ENCODE measurements at regions not wholly inside any gene's neighbourhood (a gene's known extent, or its start where the extent isn't known, plus 50 kb on each side); places are given as distances from the start of the nearest gene placed in this dataset.

DNA sequence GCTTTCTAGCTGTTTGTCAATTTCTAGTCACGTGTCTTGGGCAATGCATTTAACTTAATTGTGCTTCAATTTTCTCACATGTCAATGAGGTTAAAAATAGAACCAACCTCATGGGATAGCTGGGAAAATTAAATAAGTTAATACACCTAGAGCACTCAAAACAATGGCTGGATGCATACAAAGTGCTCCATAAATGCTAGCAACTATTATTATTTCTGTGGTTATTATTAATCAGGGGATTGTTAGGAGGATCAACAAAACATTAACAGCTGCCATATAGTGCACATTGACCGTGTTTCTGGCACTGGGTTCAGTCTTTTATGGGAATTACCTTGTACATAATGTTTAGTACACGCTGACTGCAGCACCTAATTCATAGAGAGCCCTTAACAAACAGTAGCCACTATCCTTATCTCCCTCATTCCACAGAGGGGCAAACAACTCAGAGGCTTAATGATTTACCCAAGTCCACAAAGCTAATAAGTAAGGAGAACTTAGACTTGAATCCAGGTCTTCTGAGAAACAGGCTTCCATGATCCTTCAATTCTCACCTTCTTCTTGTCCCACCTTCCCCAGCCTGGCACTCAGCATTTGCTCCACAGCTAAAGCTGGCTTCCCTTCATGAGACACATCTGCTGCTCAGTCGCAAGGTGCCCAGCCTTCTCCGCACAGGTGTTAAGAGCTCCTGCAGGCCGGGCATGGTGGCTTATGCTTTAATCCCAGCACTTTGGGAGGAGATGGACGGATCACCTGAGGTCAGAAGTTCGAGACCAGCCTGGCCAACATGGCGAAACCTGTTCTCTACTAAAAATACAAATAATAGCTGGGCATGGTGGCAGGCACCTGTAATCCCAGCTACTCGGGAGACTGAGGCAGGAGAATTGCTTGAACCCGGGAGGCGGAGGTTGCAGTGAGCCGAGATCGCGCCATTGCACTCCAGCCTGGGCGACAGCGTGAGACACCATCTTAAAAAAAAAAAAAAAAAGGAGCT lies 137.4 kb upstream of the ABCA1 start:
- DNase-seq, result no peak

DNA sequence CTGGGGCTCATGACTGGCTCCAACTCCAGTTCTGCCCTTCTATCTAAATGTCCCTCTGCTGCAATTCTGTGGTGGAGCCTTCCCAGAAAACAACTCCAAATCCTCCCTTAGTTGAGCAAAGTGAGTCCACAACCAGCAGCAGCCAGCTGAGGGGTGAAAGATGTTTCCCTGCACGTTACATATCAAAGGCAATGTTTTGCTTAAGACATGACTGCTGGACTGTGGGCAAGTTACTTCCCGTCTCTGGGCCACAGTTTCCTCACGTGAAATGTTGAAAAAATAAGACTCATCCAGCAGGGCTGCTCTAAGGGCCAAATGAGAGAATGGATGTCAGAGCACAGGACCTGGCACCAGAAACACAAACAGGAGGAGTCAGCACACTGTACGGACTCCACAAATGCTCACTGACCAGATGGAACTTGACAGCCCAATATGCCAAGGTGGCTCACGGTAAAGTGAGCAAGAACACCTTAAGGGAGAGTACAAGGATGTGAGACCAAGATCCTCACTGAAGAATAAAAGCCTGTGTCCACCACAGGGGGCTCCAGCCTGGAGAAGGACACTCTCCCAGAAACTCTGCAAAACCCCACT lies 138.4 kb upstream of the ABCA1 start:
- no peak for DNase-seq

GRCh38 chr9:105067895-105068580 lies 140.1 kb upstream of the ABCA1 start:
- no peak for DNase-seq

GRCh38 chr9:105069285-105069684 lies 141.3 kb upstream of the ABCA1 start:
- no peak for DNase-seq

DNA sequence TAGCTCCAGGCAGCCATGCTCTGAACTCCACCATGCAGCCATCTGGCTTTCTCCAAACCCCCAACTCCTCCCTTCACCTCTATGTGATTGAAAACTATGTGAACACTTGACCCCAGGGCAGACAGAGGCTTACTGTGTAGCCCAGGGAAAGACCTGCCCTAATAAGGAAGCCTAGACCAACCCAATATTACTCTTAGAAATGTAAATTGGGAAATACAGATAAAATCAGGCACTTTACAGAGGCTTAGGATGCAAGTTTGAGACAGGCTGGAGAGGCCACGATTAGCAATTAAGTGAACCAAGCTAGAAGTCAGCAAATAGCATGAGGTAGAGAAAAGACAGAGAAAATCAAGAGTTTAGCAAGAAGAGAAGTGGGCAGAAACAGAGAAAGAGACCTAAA lies 141.7 kb upstream of the ABCA1 start:
- no peak for DNase-seq

- DNase-seq, result no peak
Observed at GRCh38 chr9:105070176-105070575, 142.2 kb upstream of the ABCA1 start.

GRCh38 chr9:105072476-105072875 lies 144.5 kb upstream of the ABCA1 start:
- DNase-seq, result no peak

DNA sequence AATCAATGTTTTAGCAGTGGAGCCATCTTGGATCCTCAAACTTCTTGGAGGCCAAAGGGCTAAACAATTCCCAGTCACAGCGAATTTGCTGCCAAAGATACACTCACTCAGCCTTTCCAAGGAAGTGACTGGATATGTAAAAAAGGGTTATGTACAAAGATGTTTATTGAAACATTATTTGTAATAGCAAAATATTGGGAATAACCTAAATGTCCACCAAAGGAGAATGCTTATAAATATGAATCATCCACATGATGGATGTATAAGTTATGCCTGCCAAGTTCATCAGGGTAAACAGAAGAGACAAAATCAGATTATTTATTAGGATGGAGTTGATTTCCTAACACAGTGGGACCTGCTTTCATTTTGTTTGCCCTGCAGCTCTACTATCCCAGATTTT lies 145.2 kb upstream of the ABCA1 start:
- DNase-seq, result no peak

DNA sequence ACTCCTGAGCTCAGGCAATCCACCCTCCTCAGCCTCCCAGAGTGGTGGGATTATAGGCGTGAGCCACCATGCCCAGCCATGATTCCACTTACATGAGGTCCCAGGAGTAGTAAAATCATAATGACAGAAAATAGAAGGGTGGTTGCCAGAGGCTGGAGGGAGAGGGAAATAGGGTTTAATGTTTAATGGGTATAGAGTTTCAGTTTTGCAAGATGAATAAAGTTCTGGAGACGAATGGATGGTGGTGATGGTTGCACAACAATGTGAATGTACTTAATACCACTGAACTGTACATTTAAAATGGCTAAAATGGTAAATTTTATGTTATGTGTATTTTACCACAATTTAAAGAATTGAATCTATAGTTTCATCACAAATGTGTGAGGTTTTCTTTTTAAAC lies 146.5 kb upstream of the ABCA1 start:
- DNase-seq, result no peak

- no peak for DNase-seq
Observed at GRCh38 chr9:105076729-105077128, 148.8 kb upstream of the ABCA1 start.

DNA sequence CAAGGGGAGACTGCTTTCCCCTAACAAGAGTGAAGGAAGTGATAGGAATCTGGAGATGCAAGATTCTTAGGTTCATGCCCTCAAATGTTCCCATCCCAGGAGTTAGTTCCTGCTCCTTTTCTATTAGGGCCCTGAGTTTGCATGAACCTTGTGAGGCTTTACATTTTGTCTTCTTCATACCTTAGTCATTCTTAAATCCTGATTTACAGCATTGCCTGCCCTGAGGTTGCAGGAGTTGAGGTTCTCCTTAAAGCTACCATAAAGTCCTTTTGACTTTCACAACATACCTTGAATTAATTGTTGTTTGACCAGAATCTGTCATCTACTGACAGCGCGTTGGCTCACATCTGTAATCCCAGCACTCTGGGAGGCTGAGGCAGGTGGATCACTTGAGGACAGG lies 151.5 kb upstream of the ABCA1 start:
- DNase-seq, result no peak

DNA sequence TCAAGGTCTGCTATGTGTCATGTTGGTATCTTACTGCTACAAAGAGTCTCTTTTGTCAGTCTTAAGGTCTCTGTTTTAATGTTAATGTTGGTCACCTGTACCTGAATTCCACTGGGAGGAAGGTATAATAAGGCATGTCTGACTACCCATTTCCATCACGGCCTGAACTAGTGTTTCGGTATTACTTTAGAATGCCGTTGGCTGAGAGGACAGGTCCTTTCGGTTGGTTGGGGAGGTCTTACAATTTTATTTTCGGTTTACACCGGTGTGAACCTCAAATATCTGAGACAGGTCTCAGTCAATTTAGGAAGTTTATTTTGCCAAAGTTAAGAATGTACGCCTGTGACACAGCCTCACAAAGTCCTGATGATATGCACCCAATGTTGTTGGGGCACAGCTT lies 154.9 kb upstream of the ABCA1 start:
- DNase-seq, result no peak

GRCh38 chr9:105083256-105083655 lies 155.3 kb upstream of the ABCA1 start:
- DNase-seq, result no peak

DNA sequence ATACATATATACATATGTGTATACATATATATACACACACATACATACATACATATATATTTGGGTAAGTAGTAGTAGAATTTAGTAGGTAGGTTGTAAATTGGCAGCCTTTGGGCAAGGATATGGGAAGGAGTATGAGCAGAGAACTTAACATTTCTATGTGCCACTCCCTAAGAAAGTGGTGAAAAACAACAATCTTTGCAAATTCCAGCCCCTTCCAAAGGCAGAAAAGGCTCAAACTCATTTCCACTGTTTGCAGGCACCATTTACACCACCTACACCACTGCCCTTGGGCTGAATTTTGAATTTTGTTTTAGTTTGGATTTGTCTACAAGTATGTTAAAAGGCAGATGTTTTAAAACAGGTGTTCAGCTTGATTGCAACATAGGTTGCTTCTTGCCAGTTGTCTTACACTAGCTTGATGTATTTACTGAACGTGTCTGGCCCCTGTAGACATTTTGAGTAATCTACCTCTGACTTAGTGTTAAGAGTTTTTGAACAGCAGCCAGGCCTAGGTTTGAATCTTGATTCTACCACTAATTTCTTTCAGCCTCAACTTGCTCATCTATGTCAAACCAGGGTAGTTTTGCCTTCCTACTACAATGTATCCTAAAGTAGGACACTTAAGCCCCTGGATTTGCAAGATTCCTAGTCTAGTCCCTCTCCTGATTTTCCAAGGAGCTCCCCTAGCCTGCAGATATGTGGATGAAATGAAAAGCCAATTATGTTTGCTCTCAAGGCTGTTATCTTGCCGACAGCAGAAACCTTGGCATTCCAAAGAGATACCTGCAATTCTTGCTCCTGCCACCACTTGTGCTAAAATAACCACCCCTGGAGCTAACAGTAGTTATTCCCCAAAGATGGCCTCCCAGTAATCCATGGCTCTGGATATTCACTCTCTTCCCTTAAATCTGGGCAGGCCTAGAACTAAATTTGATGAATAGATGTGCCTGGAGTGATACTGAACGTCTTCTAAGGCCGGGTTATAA lies 156.2 kb upstream of the SLC44A1 start:
- no peak for DNase-seq

- no peak for DNase-seq
Observed at GRCh38 chr9:105089874-105090273, 154.6 kb upstream of the SLC44A1 start.

DNA sequence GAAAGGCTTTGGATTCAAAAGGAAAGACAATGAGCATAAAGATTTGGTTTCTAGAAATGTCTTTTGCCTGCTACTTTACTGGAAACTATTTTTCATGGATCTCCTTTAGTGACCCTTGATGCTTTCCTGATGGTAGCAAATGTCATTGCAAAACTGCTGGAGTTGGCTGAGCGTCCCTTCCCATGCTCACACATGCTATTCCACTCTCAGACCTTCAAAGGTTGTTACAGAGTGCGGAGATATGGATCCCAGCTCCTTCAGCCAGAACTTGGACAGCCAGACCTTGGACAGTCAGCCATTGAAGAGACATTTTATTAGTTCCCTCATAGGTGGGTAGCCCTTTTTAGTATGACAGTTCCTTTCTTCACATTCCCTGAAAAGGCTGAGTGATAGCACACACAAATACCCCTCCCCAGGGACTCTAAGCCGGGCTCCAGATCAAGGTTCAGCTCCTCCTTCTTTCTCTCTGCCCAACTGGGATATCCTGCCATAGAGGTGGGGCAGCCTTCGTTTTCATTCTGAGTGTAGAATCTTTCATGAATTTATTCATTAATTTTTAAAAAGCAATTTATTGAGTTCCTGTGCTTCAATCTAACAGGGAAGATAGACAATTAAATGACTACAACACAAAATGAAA lies 153.3 kb upstream of the SLC44A1 start:
- DNase-seq, result no peak

DNA sequence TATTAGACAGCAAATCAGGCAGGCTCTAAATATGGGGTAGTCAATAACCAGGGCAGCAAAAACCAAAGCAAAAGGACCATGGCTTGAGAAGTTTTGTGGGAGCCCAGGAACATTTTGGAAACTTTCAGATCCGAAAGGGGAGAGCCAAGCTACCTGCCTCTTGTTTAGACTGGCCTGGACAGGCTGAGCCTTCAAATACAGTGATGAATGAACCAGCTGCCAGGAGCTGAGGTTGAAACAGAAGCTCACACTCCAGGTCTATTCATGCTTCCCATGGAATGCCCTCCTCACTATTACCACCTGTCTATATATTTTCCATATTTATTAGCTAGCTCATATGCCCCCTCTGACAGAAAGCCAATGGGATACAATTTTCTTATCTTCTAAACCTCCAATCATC lies 150.8 kb upstream of the SLC44A1 start:
- DNase-seq, result no peak

DNA sequence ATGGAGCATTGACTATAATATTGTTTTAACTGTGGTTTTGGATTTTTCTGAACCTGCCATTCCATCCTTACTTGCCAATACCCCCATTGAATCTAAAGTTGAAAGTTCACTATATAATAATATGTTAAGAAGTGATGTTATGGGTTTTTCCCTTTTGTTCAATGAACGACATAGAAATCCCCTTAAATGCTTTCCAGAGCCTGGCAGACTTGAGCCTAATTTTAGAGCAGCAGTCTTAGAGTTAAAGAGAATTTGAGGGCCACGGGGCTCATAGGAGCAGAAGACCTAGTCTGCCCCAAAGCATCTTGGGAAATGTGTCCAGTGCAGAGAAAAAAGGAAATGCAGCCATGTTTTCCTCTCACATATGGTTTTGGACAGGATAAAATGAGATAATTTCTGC lies 146.1 kb upstream of the SLC44A1 start:
- no peak for DNase-seq

DNA sequence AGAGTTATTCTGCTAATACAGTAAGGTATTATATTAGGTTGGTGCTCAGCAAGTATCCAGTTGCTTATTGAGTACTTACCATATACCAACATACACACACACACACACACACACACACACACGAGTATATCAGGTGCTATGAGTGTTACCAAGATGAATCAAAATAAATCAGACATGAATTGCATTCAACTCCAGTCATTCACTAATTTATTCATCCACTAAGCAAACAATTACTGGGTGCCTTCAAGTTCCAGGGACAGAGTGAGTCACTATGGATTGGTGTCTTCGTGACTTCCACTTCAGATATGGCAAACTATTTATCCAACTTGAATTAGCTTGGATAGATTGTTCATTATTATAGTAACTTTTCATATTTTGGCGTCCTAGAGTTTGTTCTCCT lies 140.7 kb upstream of the SLC44A1 start:
- no peak for DNase-seq

- no peak for DNase-seq
Observed at GRCh38 chr9:105114318-105114717, 130.1 kb upstream of the SLC44A1 start.

DNA sequence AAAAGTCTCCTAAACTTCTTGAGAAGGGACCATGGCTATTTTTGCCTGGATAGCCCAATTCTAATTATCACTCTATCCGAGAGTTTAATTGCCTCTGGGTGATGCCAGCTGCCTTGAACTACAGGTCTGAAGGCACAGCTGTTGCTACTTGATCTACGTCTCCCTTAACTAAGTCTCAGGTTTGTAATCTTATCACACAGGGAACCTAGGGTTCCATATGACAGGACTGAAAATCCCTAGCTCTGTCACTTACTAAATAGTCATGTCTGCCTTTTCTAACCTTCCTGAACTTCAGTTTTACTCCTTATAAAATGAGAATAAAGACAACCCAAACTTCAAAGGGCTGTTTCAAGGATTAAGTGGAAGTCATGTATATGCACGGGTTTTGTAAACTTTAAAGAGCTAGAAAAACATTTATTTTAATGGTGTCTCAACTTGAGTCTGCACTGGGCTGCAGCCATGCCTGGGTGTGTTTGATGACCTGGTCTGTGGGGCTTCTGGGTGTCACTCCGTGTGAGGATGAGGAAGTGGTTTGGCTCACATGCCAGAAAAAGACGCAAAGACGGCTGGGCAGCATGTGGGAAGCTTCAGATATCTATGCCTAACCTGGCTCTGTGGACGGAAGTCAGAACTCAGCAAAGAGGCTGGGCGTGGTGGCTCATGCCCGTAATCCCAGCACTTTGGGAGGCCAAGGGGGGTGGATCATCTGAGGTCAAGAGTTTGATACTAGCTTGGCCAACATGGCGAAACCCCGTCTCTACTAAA lies 129.3 kb upstream of the SLC44A1 start:
- no peak for DNase-seq

All from hippocampal formation (tissue), 2 donors.